Transverse colon (tissue), 4 donors: ENCODE measurements at regions not wholly inside any gene's neighbourhood (a gene's known extent, or its start where the extent isn't known, plus 50 kb on each side); places are given as distances from the start of the nearest gene placed in this dataset.

Experiments
- CTCF ChIP-seq, 5 experiments: fragments of 200-600 bp in 3 of 5; fragments of 450-650 bp in 2 of 5; sonication (generic) in 3 of 5; IDR thresholded peaks; 1 replicate in 2 of 5; 2 replicates in 3 of 5; pipeline ENCODE4 v1.5.1; 2016 to 2017; ENCODE audit warnings: antibody characterized with exemption in 5 of 5, inconsistent platforms in 3 of 5, mild to moderate bottlenecking in 2 of 5, moderate library complexity in 1 of 5
- EP300 ChIP-seq: sonication (generic); formaldehyde crosslinking; IDR thresholded peaks from one replicate; pipeline ENCODE4 v1.6.1; 2017; ENCODE audit warnings: antibody characterized with exemption, low read depth
- POLR2A ChIP-seq: fragments of 450-650 bp; IDR thresholded peaks from one replicate; pipeline ENCODE4 v1.6.1; 2016; ENCODE audit warnings: antibody characterized with exemption, mild to moderate bottlenecking, moderate library complexity
- POLR2AphosphoS5 ChIP-seq, 3 donors: sonication (generic); formaldehyde crosslinking; IDR thresholded peaks; one replicate each; pipeline ENCODE4 v1.6.1; 2016; ENCODE audit warnings: antibody characterized with exemption in 3 of 3

- TF ChIP-seq CTCF (IDR thresholded peaks at IDR 0.05) (peak; percentile 30 to 44 (median 39)), POLR2A (no peak), POLR2AphosphoS5 (IDR thresholded peaks at IDR 0.05) (no peak), EP300 (no peak)
Measured at GRCh38 chr2:35973132-35973736, 382.3 kb upstream of the CRIM1 start.
